ENCODE measurements at regions not wholly inside any gene's neighbourhood (a gene's known extent, or its start where the extent isn't known, plus 50 kb on each side); places are given as distances from the start of the nearest gene placed in this dataset.

DNA sequence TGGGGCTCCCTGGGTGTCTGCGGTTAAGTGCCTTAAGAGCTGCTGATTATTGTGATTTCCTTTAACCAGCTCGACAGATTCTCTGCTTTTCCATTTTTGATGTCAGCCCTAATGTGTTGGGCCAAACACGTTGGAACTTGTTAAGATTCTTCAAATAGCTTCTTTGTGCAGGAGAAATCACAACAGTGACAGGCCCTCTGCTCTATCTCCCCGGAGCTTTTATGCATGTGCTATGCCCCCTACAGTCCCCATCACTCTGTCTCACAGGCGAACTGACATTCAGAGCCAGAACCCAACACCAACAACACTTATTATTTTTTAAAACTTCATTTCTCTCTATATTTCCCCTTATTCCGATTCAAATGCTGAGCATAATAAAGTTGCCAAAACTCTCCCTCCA, 371.7 kb upstream of the CELF4 start:
- TF ChIP-seq, protein P1, sequence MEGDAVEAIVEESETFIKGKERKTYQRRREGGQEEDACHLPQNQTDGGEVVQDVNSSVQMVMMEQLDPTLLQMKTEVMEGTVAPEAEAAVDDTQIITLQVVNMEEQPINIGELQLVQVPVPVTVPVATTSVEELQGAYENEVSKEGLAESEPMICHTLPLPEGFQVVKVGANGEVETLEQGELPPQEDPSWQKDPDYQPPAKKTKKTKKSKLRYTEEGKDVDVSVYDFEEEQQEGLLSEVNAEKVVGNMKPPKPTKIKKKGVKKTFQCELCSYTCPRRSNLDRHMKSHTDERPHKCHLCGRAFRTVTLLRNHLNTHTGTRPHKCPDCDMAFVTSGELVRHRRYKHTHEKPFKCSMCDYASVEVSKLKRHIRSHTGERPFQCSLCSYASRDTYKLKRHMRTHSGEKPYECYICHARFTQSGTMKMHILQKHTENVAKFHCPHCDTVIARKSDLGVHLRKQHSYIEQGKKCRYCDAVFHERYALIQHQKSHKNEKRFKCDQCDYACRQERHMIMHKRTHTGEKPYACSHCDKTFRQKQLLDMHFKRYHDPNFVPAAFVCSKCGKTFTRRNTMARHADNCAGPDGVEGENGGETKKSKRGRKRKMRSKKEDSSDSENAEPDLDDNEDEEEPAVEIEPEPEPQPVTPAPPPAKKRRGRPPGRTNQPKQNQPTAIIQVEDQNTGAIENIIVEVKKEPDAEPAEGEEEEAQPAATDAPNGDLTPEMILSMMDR (IDR thresholded peaks at IDR 0.05; ENCODE audit: insufficient read depth, low read length, poor library complexity, severe bottlenecking) = no peak
- TF ChIP-seq EZH2phosphoT487 (conservative IDR thresholded peaks at IDR 0.05; ENCODE audit: low read length) = no peak

Data from SU-DHL-6 (cell line).